GM19455 (cell line): ENCODE measurements at regions not wholly inside any gene's neighbourhood (a gene's known extent, or its start where the extent isn't known, plus 50 kb on each side); places are given as distances from the start of the nearest gene placed in this dataset.
"Not testable (repeated sequence)": the region's sequence is repeated elsewhere in the genome, so short reads cannot be mapped to it uniquely, and the experiment has no call there.

ENCODE experiments used
- ATAC-seq: cut with Tn5 transposase; IDR thresholded peaks from one replicate; pipeline ENCODE4 v1.9.1; 2021; ENCODE audit not compliant: unreplicated experiment

GRCh38 chr14:88983755-88984154, 159.3 kb downstream of the TTC8 start:
- ATAC-seq, result no peak

GRCh38 chr14:88985654-88986053, 161.2 kb downstream of the TTC8 start:
- ATAC-seq, result no peak

GRCh38 chr14:88986146-88986841, 161.8 kb downstream of the TTC8 start:
- ATAC-seq, result no peak

- not testable (repeated sequence) for ATAC-seq
Observed at GRCh38 chr14:88986908-88987307, 162.5 kb downstream of the TTC8 start.

GRCh38 chr14:88987516-88987915, 163.1 kb downstream of the TTC8 start:
- ATAC-seq, result no peak

- ATAC-seq, result no peak
Observed at GRCh38 chr14:88989911-88990310, 165.5 kb downstream of the TTC8 start.

GRCh38 chr14:88990856-88991255, 166.4 kb downstream of the TTC8 start:
- no peak for ATAC-seq

- no peak for ATAC-seq
Observed at GRCh38 chr14:88992011-88992410, 167.6 kb downstream of the TTC8 start.

- no peak for ATAC-seq
Observed at GRCh38 chr14:88993946-88994345, 169.5 kb downstream of the TTC8 start.

- ATAC-seq, result no peak
Observed at GRCh38 chr14:88995437-88996198, 171.2 kb downstream of the TTC8 start.

GRCh38 chr14:88998027-88998426, 173.6 kb downstream of the TTC8 start:
- no peak for ATAC-seq

- ATAC-seq, result no peak
Observed at GRCh38 chr14:88999137-88999536, 174.7 kb downstream of the TTC8 start.

GRCh38 chr14:89000007-89000942, 175.8 kb downstream of the TTC8 start:
- no peak for ATAC-seq

- ATAC-seq, result no peak
Observed at GRCh38 chr14:89004166-89004565, 179.7 kb downstream of the TTC8 start.

GRCh38 chr14:89007906-89008305, 183.5 kb downstream of the TTC8 start:
- no peak for ATAC-seq

- no peak for ATAC-seq
Observed at GRCh38 chr14:89011355-89012281, 187.2 kb downstream of the TTC8 start.

GRCh38 chr14:89012282-89013097, 188.0 kb downstream of the TTC8 start:
- no peak for ATAC-seq

GRCh38 chr14:89013098-89013504, 188.7 kb downstream of the TTC8 start:
- no peak for ATAC-seq
